ENCODE measurements at regions not wholly inside any gene's neighbourhood (a gene's known extent, or its start where the extent isn't known, plus 50 kb on each side); places are given as distances from the start of the nearest gene placed in this dataset.
A peak's percentile ranks its signal among the peaks of the same experiment; 100 is the strongest.

- TF ChIP-seq CTCF (IDR thresholded peaks at IDR 0.05; ENCODE audit: control extremely low read depth, extremely low read depth, low read depth, missing control alignments): no peak
- CTCF ChIA-PET: no interaction called here
- POLR2A ChIA-PET: no interaction called here
- no peak for DNase-seq (ENCODE audit: extremely low spot score)
Observed at GRCh38 chr11:104618954-104619353, 279.3 kb downstream of the CASP12 start.

GRCh38 chr11:104614961-104615360, 283.3 kb downstream of the CASP12 start:
- CTCF ChIA-PET: interaction anchor here (1.2 to 1.9 kb wide), 2 partner anchors 8 to 386 kb away, joined by 3 to 5 read pairs; no protein-coding TSS in a partner anchor
- no peak for TF ChIP-seq CTCF (IDR thresholded peaks at IDR 0.05; ENCODE audit: control extremely low read depth, extremely low read depth, low read depth, missing control alignments)
- POLR2A ChIA-PET: no interaction called here
- no peak for DNase-seq (ENCODE audit: extremely low spot score)

GRCh38 chr11:104614117-104614680, 284.1 kb downstream of the CASP12 start:
- ChIA-PET POLR2A (no interaction called here), CTCF (interaction anchor here (1.2 to 1.9 kb wide), 2 partner anchors 9 to 387 kb away, joined by 3 to 5 read pairs; no protein-coding TSS in a partner anchor)
- no peak for TF ChIP-seq CTCF (IDR thresholded peaks at IDR 0.05; ENCODE audit: control extremely low read depth, extremely low read depth, low read depth, missing control alignments)
- DNase-seq (ENCODE audit: extremely low spot score): no peak

- CTCF ChIA-PET: interaction anchor here (1.4 to 1.7 kb wide), 2 partner anchors 14 to 1252 kb away, joined by 4 to 7 read pairs; no protein-coding TSS in a partner anchor
- no peak for DNase-seq (ENCODE audit: extremely low spot score)
- TF ChIP-seq CTCF (IDR thresholded peaks at IDR 0.05; ENCODE audit: control extremely low read depth, extremely low read depth, low read depth, missing control alignments): no peak
- POLR2A ChIA-PET: no interaction called here
Observed at GRCh38 chr11:104610635-104611034, 287.6 kb downstream of the CASP12 start.

GRCh38 chr11:104609311-104610085, 288.8 kb downstream of the CASP12 start:
- peak; percentile 24 for DNase-seq (ENCODE audit: extremely low spot score)
- peak; percentile 60 for TF ChIP-seq CTCF (IDR thresholded peaks at IDR 0.05; ENCODE audit: control extremely low read depth, extremely low read depth, low read depth, missing control alignments)
- ChIA-PET POLR2A (no interaction called here), CTCF (interaction anchor here (0.6 to 1.7 kb wide), 6 partner anchors 13 to 1254 kb away, joined by 3 to 7 read pairs (median 3); no protein-coding TSS in a partner anchor)

GRCh38 chr11:104602643-104603042, 295.6 kb downstream of the CASP12 start:
- CTCF ChIA-PET: no interaction called here
- TF ChIP-seq CTCF (IDR thresholded peaks at IDR 0.05; ENCODE audit: control extremely low read depth, extremely low read depth, low read depth, missing control alignments): no peak
- DNase-seq (ENCODE audit: extremely low spot score): no peak
- POLR2A ChIA-PET: no interaction called here

All from GM10248 (cell line).